ENCODE measurements at regions not wholly inside any gene's neighbourhood (a gene's known extent, or its start where the extent isn't known, plus 50 kb on each side); places are given as distances from the start of the nearest gene placed in this dataset.

DNA sequence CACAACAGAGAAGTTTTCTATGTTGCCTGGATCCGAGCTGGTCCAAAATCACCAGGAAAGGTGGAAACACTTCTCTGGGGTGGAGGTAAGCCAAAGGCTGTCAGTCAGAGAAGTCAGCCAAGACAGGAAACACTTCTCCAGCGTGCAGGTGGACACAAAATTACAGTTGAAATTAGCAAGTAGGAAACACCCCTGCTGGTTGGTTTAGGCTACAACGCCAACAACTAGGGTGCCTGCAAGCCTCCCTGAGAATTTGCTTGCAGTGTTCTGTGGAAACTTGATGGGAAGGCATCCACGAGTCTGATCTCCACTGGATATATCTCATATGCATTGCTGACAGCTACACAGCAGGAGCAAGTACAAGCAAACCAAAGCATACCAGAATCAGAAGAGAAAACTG, 600.5 kb downstream of the RERGL start:
- H3K27me3 ChIP-seq (replicated peaks) = no peaks in the 10 kb centered on the region
- H3K4me3 ChIP-seq = no peak overlapping the region
- H3K9me3 ChIP-seq (replicated peaks) = no peaks in the 10 kb centered on the region
- H3K27ac ChIP-seq = no peak overlapping the region
- no peaks in the 10 kb centered on the region for H3K36me3 ChIP-seq
- DNase-seq (ENCODE audit: low read depth in 1 of 2, low spot score in 2 of 2) = no peak
- H3K4me1 ChIP-seq (replicated peaks) = no peaks in the 10 kb centered on the region

- Histone ChIP-seq H3K36me3 (no peaks in the 10 kb centered on the region), H3K4me3 (no peak overlapping the region)
- no peak for DNase-seq (ENCODE audit: low read depth in 1 of 2, low spot score in 2 of 2)
Observed at GRCh38 chr12:17478908-17479673, 610.9 kb downstream of the RERGL start.

DNA sequence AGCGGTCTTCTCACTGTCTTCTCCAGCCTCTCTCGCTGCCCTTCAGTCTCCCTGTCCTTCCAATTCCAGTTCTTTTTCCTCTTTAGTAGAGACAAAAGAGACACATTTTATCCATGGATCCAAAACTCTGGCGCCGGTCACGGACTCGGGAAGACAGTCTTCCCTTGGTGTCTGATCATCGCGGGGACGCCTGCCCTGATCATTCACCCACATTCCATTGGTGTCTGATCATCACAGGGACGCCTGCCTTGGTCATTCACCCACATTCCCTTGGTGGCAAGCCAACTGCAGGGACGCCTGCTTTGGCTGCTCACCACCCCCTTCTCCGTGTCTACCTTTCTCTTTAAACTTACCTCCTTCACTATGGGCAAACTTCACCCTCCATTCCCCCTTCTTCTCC, 619.5 kb downstream of the RERGL start:
- H3K36me3 ChIP-seq = no peaks in the 10 kb centered on the region
- H3K4me1 ChIP-seq (replicated peaks) = no peaks in the 10 kb centered on the region
- no peak for DNase-seq (ENCODE audit: low read depth in 1 of 2, low spot score in 2 of 2)
- H3K27me3 ChIP-seq (replicated peaks) = no peaks in the 10 kb centered on the region
- no peak overlapping the region for H3K4me3 ChIP-seq
- no peaks in the 10 kb centered on the region for H3K9me3 ChIP-seq (replicated peaks)
- H3K27ac ChIP-seq = no peak overlapping the region

More at GRCh38 chr12:17478908-17479673, 610.9 kb downstream of the RERGL start:
- Histone ChIP-seq H3K4me1 (replicated peaks) (no peaks in the 10 kb centered on the region), H3K27me3 (replicated peaks) (no peaks in the 10 kb centered on the region), H3K9me3 (replicated peaks) (no peaks in the 10 kb centered on the region; the same call in 1 of the 2 replicates), H3K27ac (no peak overlapping the region)

DNA sequence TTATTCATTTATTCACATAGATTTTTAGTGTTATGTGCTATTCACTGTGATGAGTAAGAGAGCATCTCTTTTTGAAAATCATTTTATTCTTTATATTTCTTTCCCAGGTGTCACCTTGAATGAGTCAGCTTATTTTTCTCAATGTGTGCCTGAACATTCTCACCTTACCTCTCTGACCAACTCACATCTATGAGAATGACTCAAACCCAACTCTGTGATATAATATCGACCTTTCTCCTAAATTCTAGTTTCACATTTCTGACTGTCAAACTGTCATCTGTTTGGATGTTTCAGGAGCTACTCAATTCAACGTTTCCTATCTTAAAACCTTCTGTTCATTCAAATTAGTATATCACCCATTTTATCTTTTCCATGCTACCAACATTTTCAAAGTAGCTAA, 630.8 kb downstream of the RERGL start:
- H3K27me3 ChIP-seq (replicated peaks) = no peaks in the 10 kb centered on the region
- H3K9me3 ChIP-seq (replicated peaks) = no peaks in the 10 kb centered on the region
- H3K4me3 ChIP-seq = no peak overlapping the region
- H3K4me1 ChIP-seq (replicated peaks) = no peaks in the 10 kb centered on the region
- DNase-seq (ENCODE audit: low read depth in 1 of 2, low spot score in 2 of 2) = no peak
- H3K27ac ChIP-seq = no peak overlapping the region
- H3K36me3 ChIP-seq = no peaks in the 10 kb centered on the region

GRCh38 chr12:17456486-17456885, 633.5 kb downstream of the RERGL start:
- H3K9me3 ChIP-seq (replicated peaks) = no peaks in the 10 kb centered on the region
- H3K27me3 ChIP-seq (replicated peaks) = no peaks in the 10 kb centered on the region
- no peak for DNase-seq (ENCODE audit: low read depth in 1 of 2, low spot score in 2 of 2)
- no peaks in the 10 kb centered on the region for H3K36me3 ChIP-seq
- H3K4me1 ChIP-seq (replicated peaks) = no peaks in the 10 kb centered on the region
- H3K27ac ChIP-seq = no peak overlapping the region
- no peak overlapping the region for H3K4me3 ChIP-seq

GRCh38 chr12:17438141-17438540, 651.9 kb downstream of the RERGL start:
- Histone ChIP-seq H3K27ac (no peak overlapping the region), H3K9me3 (replicated peaks) (no peaks in the 10 kb centered on the region; the same call in 1 of the 2 replicates), H3K36me3 (no peaks in the 10 kb centered on the region)

DNA sequence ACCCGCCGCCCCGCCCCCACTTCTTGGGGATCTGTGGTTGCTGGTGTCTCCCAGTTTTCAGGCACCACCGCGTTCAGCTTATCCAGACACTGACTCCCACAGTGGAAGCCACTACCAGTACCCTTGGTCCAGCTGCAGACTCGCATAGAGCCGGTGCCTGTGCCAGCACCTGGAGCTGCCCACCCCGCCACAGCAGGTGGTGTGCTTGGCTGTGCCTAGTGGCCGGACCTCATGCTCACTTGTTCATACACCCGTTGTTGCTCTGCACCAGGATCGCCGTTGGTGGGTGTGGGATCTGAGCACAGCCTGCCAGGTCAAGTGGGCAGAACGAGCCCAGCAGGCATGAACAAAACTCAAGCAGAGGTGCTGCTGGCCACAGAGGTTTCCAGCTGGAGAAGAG, 673.2 kb downstream of the RERGL start:
- no peak for DNase-seq (ENCODE audit: low read depth in 1 of 2, low spot score in 2 of 2)
- Histone ChIP-seq H3K4me3 (no peak overlapping the region), H3K9me3 (replicated peaks) (no peaks in the 10 kb centered on the region; the same call in 1 of the 2 replicates), H3K36me3 (no peaks in the 10 kb centered on the region), H3K27me3 (replicated peaks) (no peaks in the 10 kb centered on the region), H3K4me1 (replicated peaks) (no peaks in the 10 kb centered on the region), H3K27ac (no peak overlapping the region)

More at GRCh38 chr12:17438141-17438540, 651.9 kb downstream of the RERGL start:
- no peak overlapping the region for H3K4me3 ChIP-seq
- H3K27me3 ChIP-seq (replicated peaks) = no peaks in the 10 kb centered on the region
- H3K4me1 ChIP-seq (replicated peaks) = no peaks in the 10 kb centered on the region
- no peak for DNase-seq (ENCODE audit: low read depth in 1 of 2, low spot score in 2 of 2)

GRCh38 chr12:17414596-17414995, 675.4 kb downstream of the RERGL start:
- Histone ChIP-seq H3K4me3 (no peak overlapping the region), H3K27ac (no peak overlapping the region)
- no peak for DNase-seq (ENCODE audit: low read depth in 1 of 2, low spot score in 2 of 2)

GRCh38 chr12:17411662-17412061, 678.3 kb downstream of the RERGL start:
- H3K27ac ChIP-seq = no peak overlapping the region
- H3K27me3 ChIP-seq (replicated peaks) = no peaks in the 10 kb centered on the region
- H3K9me3 ChIP-seq (replicated peaks) = no peaks in the 10 kb centered on the region; the same call in 1 of the 2 replicates
- no peaks in the 10 kb centered on the region for H3K4me1 ChIP-seq (replicated peaks)
- H3K4me3 ChIP-seq = no peak overlapping the region
- DNase-seq (ENCODE audit: low read depth in 1 of 2, low spot score in 2 of 2) = no peak
- no peaks in the 10 kb centered on the region for H3K36me3 ChIP-seq

More at GRCh38 chr12:17414596-17414995, 675.4 kb downstream of the RERGL start:
- Histone ChIP-seq H3K9me3 (replicated peaks) (no peaks in the 10 kb centered on the region; the same call in 1 of the 2 replicates), H3K4me1 (replicated peaks) (no peaks in the 10 kb centered on the region), H3K27me3 (replicated peaks) (no peaks in the 10 kb centered on the region), H3K36me3 (no peaks in the 10 kb centered on the region)

DNA sequence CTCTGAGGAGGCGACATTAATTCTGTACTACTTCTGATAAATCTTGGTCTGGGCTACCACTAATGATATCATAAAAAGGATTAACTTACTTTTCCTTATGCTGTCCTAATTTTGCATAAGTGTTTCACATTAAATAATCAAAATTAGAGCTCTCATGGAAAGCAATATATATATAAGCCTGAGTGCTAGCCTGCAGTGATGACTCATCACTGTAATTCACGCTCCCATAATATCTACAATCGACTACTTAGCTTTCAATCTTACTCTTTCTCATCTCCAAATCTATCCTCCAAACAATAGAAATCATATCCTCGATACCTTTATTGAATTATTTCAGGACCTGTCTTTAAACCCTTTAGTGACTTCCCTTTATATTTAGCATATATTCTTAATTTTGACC, 701.3 kb downstream of the RERGL start:
- DNase-seq (ENCODE audit: low read depth in 1 of 2, low spot score in 2 of 2) = no peak
- no peak overlapping the region for H3K27ac ChIP-seq
- H3K4me3 ChIP-seq = no peak overlapping the region
- H3K4me1 ChIP-seq (replicated peaks) = no peaks in the 10 kb centered on the region
- H3K36me3 ChIP-seq = no peaks in the 10 kb centered on the region
- H3K9me3 ChIP-seq (replicated peaks) = no peaks in the 10 kb centered on the region
- no peaks in the 10 kb centered on the region for H3K27me3 ChIP-seq (replicated peaks)

DNA sequence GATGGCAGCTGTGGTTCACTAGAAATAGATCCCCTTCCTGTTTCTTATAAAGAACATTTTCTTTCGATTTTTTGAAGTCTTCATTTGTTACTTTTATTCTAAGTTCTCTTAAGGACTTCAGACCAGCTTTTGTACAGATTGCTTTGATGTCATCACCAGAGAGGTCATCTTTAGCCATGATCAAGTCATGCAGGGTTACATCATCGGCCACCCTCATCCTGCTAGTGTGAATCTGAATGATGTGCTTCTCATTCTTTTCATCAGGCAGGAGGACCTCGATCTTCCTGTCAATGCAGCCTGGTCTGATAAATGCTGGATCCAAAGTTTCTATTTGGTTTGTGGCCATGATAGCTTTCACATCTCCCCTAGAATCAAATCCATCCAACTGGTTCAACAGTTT, 706.7 kb downstream of the RERGL start:
- Histone ChIP-seq H3K36me3 (no peaks in the 10 kb centered on the region), H3K4me1 (replicated peaks) (no peaks in the 10 kb centered on the region), H3K27ac (no peak overlapping the region), H3K4me3 (no peak overlapping the region), H3K9me3 (replicated peaks) (0 out of 2 replicates have a peak, but pooled peaks cover 5% of the 10 kb centered on the region), H3K27me3 (replicated peaks) (no peaks in the 10 kb centered on the region)
- DNase-seq (ENCODE audit: low read depth in 1 of 2, low spot score in 2 of 2) = no peak

DNA sequence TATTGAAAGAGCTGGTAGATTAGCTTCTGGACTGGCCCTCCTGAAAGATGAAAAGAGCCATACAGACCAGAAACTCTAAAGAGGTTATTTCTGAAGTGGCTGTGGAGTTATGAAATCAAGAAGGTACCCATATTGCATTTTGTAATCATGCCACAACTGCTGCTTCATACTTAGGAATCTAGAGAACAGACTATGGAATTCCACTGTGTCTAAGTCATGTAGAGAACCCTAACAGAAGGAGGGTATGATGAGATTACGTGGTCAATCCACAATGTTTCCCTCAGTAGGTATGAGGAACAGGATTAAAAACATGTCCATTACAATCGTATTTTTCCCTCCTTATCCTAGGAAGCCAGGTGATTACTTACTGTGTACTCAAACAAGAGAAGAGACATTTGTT, 708.8 kb downstream of the RERGL start:
- no peak overlapping the region for H3K27ac ChIP-seq
- H3K4me3 ChIP-seq = no peak overlapping the region
- no peaks in the 10 kb centered on the region for H3K27me3 ChIP-seq (replicated peaks)
- no peaks in the 10 kb centered on the region for H3K4me1 ChIP-seq (replicated peaks)
- H3K9me3 ChIP-seq (replicated peaks) = 0 out of 2 replicates have a peak, but pooled peaks cover 5% of the 10 kb centered on the region
- DNase-seq (ENCODE audit: low read depth in 1 of 2, low spot score in 2 of 2) = no peak
- H3K36me3 ChIP-seq = no peaks in the 10 kb centered on the region

GRCh38 chr12:17372508-17372907, 717.5 kb downstream of the RERGL start:
- no peak for DNase-seq (ENCODE audit: low read depth in 1 of 2, low spot score in 2 of 2)
- Histone ChIP-seq H3K4me3 (no peak overlapping the region), H3K27ac (no peak overlapping the region), H3K27me3 (replicated peaks) (no peaks in the 10 kb centered on the region), H3K4me1 (replicated peaks) (no peaks in the 10 kb centered on the region), H3K36me3 (no peaks in the 10 kb centered on the region), H3K9me3 (replicated peaks) (no peaks in the 10 kb centered on the region; the same call in 1 of the 2 replicates)

GRCh38 chr12:17371491-17372215, 718.3 kb downstream of the RERGL start:
- Histone ChIP-seq H3K4me3 (no peak overlapping the region), H3K4me1 (replicated peaks) (no peaks in the 10 kb centered on the region), H3K27me3 (replicated peaks) (no peaks in the 10 kb centered on the region), H3K36me3 (no peaks in the 10 kb centered on the region), H3K27ac (no peak overlapping the region), H3K9me3 (replicated peaks) (no peaks in the 10 kb centered on the region; the same call in 1 of the 2 replicates)
- no peak for DNase-seq (ENCODE audit: low read depth in 1 of 2, low spot score in 2 of 2)

Data from SJSA1 (cell line).